Parathyroid adenoma (tissue), 2 donors: ENCODE measurements at regions not wholly inside any gene's neighbourhood (a gene's known extent, or its start where the extent isn't known, plus 50 kb on each side); places are given as distances from the start of the nearest gene placed in this dataset.
"Not testable (repeated sequence)": the region's sequence is repeated elsewhere in the genome, so short reads cannot be mapped to it uniquely, and the experiment has no call there.

Experiments
- H2AFZ ChIP-seq: fragments of 300-600 bp; sonication (generic); one replicate; pipeline ENCODE4 v1.7.0; 2017; ENCODE audit warnings: antibody characterized with exemption, mild to moderate bottlenecking
- H3K27ac ChIP-seq: fragments of 300-600 bp; sonication (generic); one replicate; pipeline ENCODE4 v1.7.0; 2017
- H3K27me3 ChIP-seq: fragments of 300-600 bp; sonication (generic); one replicate; pipeline ENCODE4 v1.7.0; 2017; ENCODE audit warnings: low read length; ENCODE audit not compliant: control insufficient read depth, insufficient read depth
- H3K36me3 ChIP-seq: fragments of 300-600 bp; sonication (generic); one replicate; pipeline ENCODE4 v1.7.0; 2017; ENCODE audit warnings: low read length; ENCODE audit not compliant: control insufficient read depth, insufficient read depth
- H3K4me1 ChIP-seq: fragments of 300-600 bp; sonication (generic); one replicate; pipeline ENCODE4 v1.7.0; 2017; ENCODE audit warnings: control low read depth
- H3K4me2 ChIP-seq: fragments of 300-600 bp; sonication (generic); one replicate; pipeline ENCODE4 v1.7.0; 2017; ENCODE audit warnings: low read length
- H3K4me3 ChIP-seq: fragments of 300-600 bp; sonication (generic); one replicate; pipeline ENCODE4 v1.7.0; 2017; ENCODE audit warnings: low read depth, low read length
- H3K79me2 ChIP-seq: fragments of 300-600 bp; sonication (generic); one replicate; pipeline ENCODE4 v1.7.0; 2017; ENCODE audit warnings: control low read depth
- H3K9ac ChIP-seq: fragments of 300-600 bp; sonication (generic); one replicate; pipeline ENCODE4 v1.7.0; 2017; ENCODE audit warnings: mild to moderate bottlenecking
- H3K9me3 ChIP-seq: fragments of 300-600 bp; sonication (generic); one replicate; pipeline ENCODE4 v1.7.0; 2017; ENCODE audit warnings: low read length; ENCODE audit not compliant: control insufficient read depth
- CTCF ChIP-seq: fragments of 300-600 bp; sonication (generic); IDR thresholded peaks from one replicate; pipeline ENCODE4 v1.7.0; 2017; ENCODE audit warnings: antibody characterized with exemption, mild to moderate bottlenecking
- donor health status: primary hyperparathyroidism.

- H3K4me3 ChIP-seq: no peak overlapping the region
- no peaks in the 10 kb centered on the region for H3K9me3 ChIP-seq
- H3K79me2 ChIP-seq: no peaks in the 10 kb centered on the region
- H3K27ac ChIP-seq: no peak overlapping the region
- H3K36me3 ChIP-seq: no peaks in the 10 kb centered on the region
- no peak overlapping the region for H3K4me2 ChIP-seq
- H3K4me1 ChIP-seq: no peaks in the 10 kb centered on the region
- H3K27me3 ChIP-seq: no peaks in the 10 kb centered on the region
- H2AFZ ChIP-seq: no peak overlapping the region
- H3K9ac ChIP-seq: no peak overlapping the region
- TF ChIP-seq CTCF: no peak
These were observed 783.0 kb downstream of the TMEM121 start for GRCh38 chr14:106309423-106309822.

- Histone ChIP-seq H3K9ac (no peak overlapping the region), H3K4me1 (no peaks in the 10 kb centered on the region), H3K4me3 (no peak overlapping the region), H3K4me2 (no peak overlapping the region), H3K36me3 (no peaks in the 10 kb centered on the region), H3K79me2 (no peaks in the 10 kb centered on the region), H3K27me3 (no peaks in the 10 kb centered on the region), H3K27ac (no peak overlapping the region), H3K9me3 (no peaks in the 10 kb centered on the region), H2AFZ (no peak overlapping the region)
- no peak for TF ChIP-seq CTCF
These were observed 789.1 kb downstream of the TMEM121 start for GRCh38 chr14:106315436-106315835.

- no peak overlapping the region for H3K4me2 ChIP-seq
- no peak overlapping the region for H2AFZ ChIP-seq
- no peak overlapping the region for H3K4me3 ChIP-seq
- TF ChIP-seq CTCF: no peak
- H3K27ac ChIP-seq: no peak overlapping the region
- H3K4me1 ChIP-seq: no peaks in the 10 kb centered on the region
- no peaks in the 10 kb centered on the region for H3K9me3 ChIP-seq
- no peak overlapping the region for H3K9ac ChIP-seq
- H3K36me3 ChIP-seq: no peaks in the 10 kb centered on the region
- H3K79me2 ChIP-seq: no peaks in the 10 kb centered on the region
- H3K27me3 ChIP-seq: peaks cover 2% of the 10 kb centered on the region
These were observed 791.2 kb downstream of the TMEM121 start for GRCh38 chr14:106317593-106317992.

DNA sequence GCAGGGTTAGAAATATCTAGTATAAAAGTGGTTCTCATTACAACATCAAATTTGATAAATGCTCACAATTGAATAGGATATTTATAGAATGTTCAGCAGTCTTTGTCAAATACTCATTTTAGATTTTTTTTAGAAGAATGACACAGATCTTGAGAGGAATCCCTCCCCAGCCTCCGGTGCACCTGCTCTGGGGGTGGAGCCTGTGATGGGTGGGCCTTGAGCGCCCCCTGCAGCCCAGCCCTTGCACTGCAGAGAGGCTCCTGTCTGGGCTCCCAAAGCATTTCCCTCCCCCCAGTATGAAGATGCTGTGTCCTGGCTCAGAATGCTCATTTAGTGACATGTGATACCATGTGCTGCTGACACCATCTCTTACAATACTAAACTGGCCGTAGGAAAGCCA lies 792.3 kb downstream of the TMEM121 start:
- Histone ChIP-seq H3K9me3 (no peaks in the 10 kb centered on the region), H3K4me3 (no peak overlapping the region), H3K36me3 (no peaks in the 10 kb centered on the region), H2AFZ (no peak overlapping the region), H3K27me3 (peaks cover 3% of the 10 kb centered on the region), H3K27ac (no peak overlapping the region), H3K4me2 (no peak overlapping the region), H3K79me2 (no peaks in the 10 kb centered on the region), H3K9ac (no peak overlapping the region), H3K4me1 (no peaks in the 10 kb centered on the region)
- TF ChIP-seq CTCF: no peak

DNA sequence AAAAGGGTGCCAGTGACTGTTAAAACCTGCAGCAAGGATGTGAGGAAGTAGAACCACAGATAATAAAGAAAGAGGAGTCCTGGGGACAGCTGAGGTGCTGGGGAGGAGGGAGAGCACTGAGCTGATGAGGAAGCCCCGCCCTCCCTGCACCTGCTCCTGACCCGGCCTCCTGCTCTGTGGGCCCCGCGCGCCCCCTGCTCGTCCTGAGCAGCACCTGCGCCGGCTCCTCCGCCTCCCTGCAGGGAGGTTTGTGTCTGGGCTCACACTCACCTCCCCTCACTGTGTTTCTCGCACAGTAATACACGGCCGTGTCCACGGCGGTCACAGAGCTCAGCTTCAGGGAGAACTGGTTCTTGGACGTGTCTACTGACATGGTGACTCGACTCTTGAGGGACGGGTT lies 797.6 kb downstream of the TMEM121 start:
- H3K27me3 ChIP-seq, H3K27ac ChIP-seq, H3K79me2 ChIP-seq: not testable (repeated sequence)

More for the DNA sequence above, 797.6 kb downstream of the TMEM121 start:
- H3K36me3 ChIP-seq, H2AFZ ChIP-seq, H3K9ac ChIP-seq, H3K9me3 ChIP-seq, H3K4me2 ChIP-seq, H3K4me1 ChIP-seq, H3K4me3 ChIP-seq: not testable (repeated sequence)
